ENCODE measurements at regions not wholly inside any gene's neighbourhood (a gene's known extent, or its start where the extent isn't known, plus 50 kb on each side); places are given as distances from the start of the nearest gene placed in this dataset.

- H3K36me3 ChIP-seq: no peaks in the 10 kb centered on the region
- TF ChIP-seq CTCF (IDR thresholded peaks at IDR 0.05): no peak
- H3K27me3 ChIP-seq: peaks cover 0 to 34% of the 10 kb centered on the region in 2 donors
- H3K9me3 ChIP-seq: no peaks in the 10 kb centered on the region
- DNase-seq (no peak), ATAC-seq (no peak)
- H3K27ac ChIP-seq: no peak overlapping the region
- intact Hi-C loops (cut with DNase I): no loop called here
- H3K4me1 ChIP-seq: no peaks in the 10 kb centered on the region
- no peak overlapping the region for H3K4me3 ChIP-seq
These were observed 470.7 kb upstream of the B3GAT1 start for GRCh38 chr11:134882671-134883297.

GRCh38 chr11:134882141-134882540 lies 470.1 kb upstream of the B3GAT1 start:
- no peaks in the 10 kb centered on the region for H3K4me1 ChIP-seq
- intact Hi-C loops (cut with DNase I): no loop called here
- no peaks in the 10 kb centered on the region for H3K9me3 ChIP-seq
- no peak overlapping the region for H3K27ac ChIP-seq
- peaks cover 0 to 36% of the 10 kb centered on the region in 2 donors for H3K27me3 ChIP-seq
- no peaks in the 10 kb centered on the region for H3K36me3 ChIP-seq
- ATAC-seq: no peak
- H3K4me3 ChIP-seq: no peak overlapping the region
- no peak for DNase-seq
- TF ChIP-seq CTCF (IDR thresholded peaks at IDR 0.05): no peak

- Histone ChIP-seq H3K4me3 (no peak overlapping the region), H3K9me3 (no peaks in the 10 kb centered on the region), H3K27me3 (peaks cover 0 to 30% of the 10 kb centered on the region in 2 donors), H3K27ac (no peak overlapping the region), H3K4me1 (no peaks in the 10 kb centered on the region), H3K36me3 (no peaks in the 10 kb centered on the region)
- DNase-seq (no peak), ATAC-seq (no peak)
- intact Hi-C loops (cut with DNase I): no loop called here
- no peak for TF ChIP-seq CTCF (IDR thresholded peaks at IDR 0.05)
These were observed 468.7 kb upstream of the B3GAT1 start for GRCh38 chr11:134880788-134881187.

- Histone ChIP-seq H3K4me1 (no peaks in the 10 kb centered on the region), H3K27ac (no peak overlapping the region), H3K4me3 (no peak overlapping the region), H3K36me3 (no peaks in the 10 kb centered on the region), H3K27me3 (peaks cover 0 to 30% of the 10 kb centered on the region in 2 donors), H3K9me3 (no peaks in the 10 kb centered on the region)
- DNase-seq (no peak), ATAC-seq (no peak)
- no peak for TF ChIP-seq CTCF (IDR thresholded peaks at IDR 0.05)
- intact Hi-C loops (cut with DNase I): no loop called here
These were observed 467.9 kb upstream of the B3GAT1 start for GRCh38 chr11:134879931-134880330.

- H3K4me3 ChIP-seq: no peak overlapping the region
- peaks cover 0 to 35% of the 10 kb centered on the region in 2 donors for H3K27me3 ChIP-seq
- TF ChIP-seq CTCF (IDR thresholded peaks at IDR 0.05): no peak
- H3K36me3 ChIP-seq: no peaks in the 10 kb centered on the region
- no peaks in the 10 kb centered on the region for H3K9me3 ChIP-seq
- no peaks in the 10 kb centered on the region for H3K4me1 ChIP-seq
- DNase-seq: no peak
- H3K27ac ChIP-seq: no peak overlapping the region
- ATAC-seq: no peak
- intact Hi-C loops (cut with DNase I): no loop called here
These were observed 467.3 kb upstream of the B3GAT1 start for GRCh38 chr11:134879341-134879740.

Data from left lung (tissue), 4 donors.